DND-41 (cell line): ENCODE measurements at regions not wholly inside any gene's neighbourhood (a gene's known extent, or its start where the extent isn't known, plus 50 kb on each side); places are given as distances from the start of the nearest gene placed in this dataset.

ENCODE experiments used
- CTCF ChIP-seq: IDR thresholded peaks from 2 replicates; pipeline ENCODE4 v1.5.1; 2012; ENCODE audit warnings: borderline replicate concordance, low read length, moderate library complexity, mild to moderate bottlenecking; ENCODE audit not compliant: poor library complexity, severe bottlenecking; ENCODE audit errors: extremely low read depth
- EZH2 ChIP-seq: IDR thresholded peaks from 3 replicates; pipeline ENCODE4 v1.6.1; 2012; ENCODE audit warnings: borderline replicate concordance, low read depth, mild to moderate bottlenecking, moderate library complexity, low read length, inconsistent platforms; ENCODE audit not compliant: severe bottlenecking

GRCh38 chrX:125651426-125651825, 331.8 kb downstream of the TEX13C start:
- TF ChIP-seq CTCF = no peak
- TF ChIP-seq EZH2 = no peak
